ENCODE measurements at regions not wholly inside any gene's neighbourhood (a gene's known extent, or its start where the extent isn't known, plus 50 kb on each side); places are given as distances from the start of the nearest gene placed in this dataset.
A peak's percentile ranks its signal among the peaks of the same experiment; 100 is the strongest.

- Histone ChIP-seq H3K27ac (no peak overlapping the region), H3K4me1 (ENCODE audit: control insufficient read depth in 1 of 2, low read depth in 2 of 2) (no peaks in the 10 kb centered on the region), H3K27me3 (replicated peaks; ENCODE audit: insufficient read depth) (no peaks in the 10 kb centered on the region), H3K4me3 (no peak overlapping the region), H3K36me3 (no peaks in the 10 kb centered on the region), H3K9me3 (no peaks in the 10 kb centered on the region)
- no peak for DNase-seq (ENCODE audit: low spot score)
- ATAC-seq (ENCODE audit: insufficient number of reproducible peaks, low FRiP score, low read depth) = no peak
- TF ChIP-seq CTCF (IDR thresholded peaks at IDR 0.05) = no peak
Measured at GRCh38 chr12:4041187-4041885, 168.1 kb upstream of the PARP11 start.

GRCh38 chr12:4039931-4040330 lies 166.7 kb upstream of the PARP11 start:
- no peak overlapping the region for H3K4me3 ChIP-seq
- no peaks in the 10 kb centered on the region for H3K27me3 ChIP-seq (replicated peaks; ENCODE audit: insufficient read depth)
- DNase-seq (ENCODE audit: low spot score) (no peak), ATAC-seq (ENCODE audit: insufficient number of reproducible peaks, low FRiP score, low read depth) (no peak)
- no peak for TF ChIP-seq CTCF (IDR thresholded peaks at IDR 0.05)
- no peaks in the 10 kb centered on the region for H3K36me3 ChIP-seq
- no peak overlapping the region for H3K27ac ChIP-seq
- H3K4me1 ChIP-seq (ENCODE audit: control insufficient read depth in 1 of 2, low read depth in 2 of 2) = no peaks in the 10 kb centered on the region
- no peaks in the 10 kb centered on the region for H3K9me3 ChIP-seq

- H3K4me3 ChIP-seq = no peak overlapping the region
- H3K4me1 ChIP-seq (ENCODE audit: control insufficient read depth in 1 of 2, low read depth in 2 of 2) = no peaks in the 10 kb centered on the region
- H3K27ac ChIP-seq = no peak overlapping the region
- TF ChIP-seq CTCF (IDR thresholded peaks at IDR 0.05) = peak; percentile 74
- no peak for DNase-seq (ENCODE audit: low spot score)
- H3K9me3 ChIP-seq = no peaks in the 10 kb centered on the region
- no peaks in the 10 kb centered on the region for H3K27me3 ChIP-seq (replicated peaks; ENCODE audit: insufficient read depth)
- peak; percentile 37 for ATAC-seq (ENCODE audit: insufficient number of reproducible peaks, low FRiP score, low read depth)
- no peaks in the 10 kb centered on the region for H3K36me3 ChIP-seq
Measured at GRCh38 chr12:4037747-4038312, 164.6 kb upstream of the PARP11 start.

- DNase-seq (ENCODE audit: low spot score) = no peak
- TF ChIP-seq CTCF (IDR thresholded peaks at IDR 0.05) = no peak
- H3K27me3 ChIP-seq (replicated peaks; ENCODE audit: insufficient read depth) = no peaks in the 10 kb centered on the region
- no peak overlapping the region for H3K4me3 ChIP-seq
- no peak for ATAC-seq (ENCODE audit: insufficient number of reproducible peaks, low FRiP score, low read depth)
- H3K4me1 ChIP-seq (ENCODE audit: control insufficient read depth in 1 of 2, low read depth in 2 of 2) = peaks cover 3 to 4% of the 10 kb centered on the region in 2 donors
- no peak overlapping the region for H3K27ac ChIP-seq
- H3K36me3 ChIP-seq = no peaks in the 10 kb centered on the region
- no peaks in the 10 kb centered on the region for H3K9me3 ChIP-seq
Measured at GRCh38 chr12:4036671-4037271, 163.6 kb upstream of the PARP11 start.

- DNase-seq (ENCODE audit: low spot score) = no peak
- Histone ChIP-seq H3K4me3 (no peak overlapping the region), H3K4me1 (ENCODE audit: control insufficient read depth in 1 of 2, low read depth in 2 of 2) (peaks cover 4 to 14% of the 10 kb centered on the region in 2 donors), H3K36me3 (no peaks in the 10 kb centered on the region), H3K27me3 (replicated peaks; ENCODE audit: insufficient read depth) (no peaks in the 10 kb centered on the region), H3K27ac (no peak overlapping the region), H3K9me3 (no peaks in the 10 kb centered on the region)
- no peak for TF ChIP-seq CTCF (IDR thresholded peaks at IDR 0.05)
- no peak for ATAC-seq (ENCODE audit: insufficient number of reproducible peaks, low FRiP score, low read depth)
Measured at GRCh38 chr12:4034921-4035320, 161.7 kb upstream of the PARP11 start.
